ENCODE measurements at regions not wholly inside any gene's neighbourhood (a gene's known extent, or its start where the extent isn't known, plus 50 kb on each side); places are given as distances from the start of the nearest gene placed in this dataset.

GRCh38 chr3:194205675-194206133, 69.8 kb downstream of the HES1 start:
- TF ChIP-seq, protein P1, sequence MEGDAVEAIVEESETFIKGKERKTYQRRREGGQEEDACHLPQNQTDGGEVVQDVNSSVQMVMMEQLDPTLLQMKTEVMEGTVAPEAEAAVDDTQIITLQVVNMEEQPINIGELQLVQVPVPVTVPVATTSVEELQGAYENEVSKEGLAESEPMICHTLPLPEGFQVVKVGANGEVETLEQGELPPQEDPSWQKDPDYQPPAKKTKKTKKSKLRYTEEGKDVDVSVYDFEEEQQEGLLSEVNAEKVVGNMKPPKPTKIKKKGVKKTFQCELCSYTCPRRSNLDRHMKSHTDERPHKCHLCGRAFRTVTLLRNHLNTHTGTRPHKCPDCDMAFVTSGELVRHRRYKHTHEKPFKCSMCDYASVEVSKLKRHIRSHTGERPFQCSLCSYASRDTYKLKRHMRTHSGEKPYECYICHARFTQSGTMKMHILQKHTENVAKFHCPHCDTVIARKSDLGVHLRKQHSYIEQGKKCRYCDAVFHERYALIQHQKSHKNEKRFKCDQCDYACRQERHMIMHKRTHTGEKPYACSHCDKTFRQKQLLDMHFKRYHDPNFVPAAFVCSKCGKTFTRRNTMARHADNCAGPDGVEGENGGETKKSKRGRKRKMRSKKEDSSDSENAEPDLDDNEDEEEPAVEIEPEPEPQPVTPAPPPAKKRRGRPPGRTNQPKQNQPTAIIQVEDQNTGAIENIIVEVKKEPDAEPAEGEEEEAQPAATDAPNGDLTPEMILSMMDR (conservative IDR thresholded peaks at IDR 0.05; ENCODE audit: low read length) = no peak
- no peak for TF ChIP-seq EZH2phosphoT487 (IDR thresholded peaks at IDR 0.05; ENCODE audit: borderline replicate concordance, low read depth, low read length)
